ENCODE measurements at regions not wholly inside any gene's neighbourhood (a gene's known extent, or its start where the extent isn't known, plus 50 kb on each side); places are given as distances from the start of the nearest gene placed in this dataset.

- no peak overlapping the region for H2BK120ac ChIP-seq (ENCODE audit: low read depth, low read length)
- H4K20me1 ChIP-seq (ENCODE audit: insufficient read depth, low read length), result no peaks in the 10 kb centered on the region
- no peak overlapping the region for H2BK15ac ChIP-seq (ENCODE audit: low read depth, low read length)
- no peaks in the 10 kb centered on the region for H3K79me1 ChIP-seq (ENCODE audit: low read depth in 1 of 2, low read length in 2 of 2)
- no peak overlapping the region for H4K91ac ChIP-seq (ENCODE audit: insufficient read depth, low read depth, low read length)
- in situ Hi-C loops (cut with MboI; ENCODE audit: low sequenced_read_pairs) (no loop called here), dilution Hi-C loops (cut with HindIII; ENCODE audit: low sequenced_read_pairs, unreplicated experiment) (no loop called here), intact Hi-C loops (cut with micrococcal nuclease) (no loop called here)
- ChIA-PET POLR2A (ENCODE audit: unreplicated experiment) (no interaction called here), CTCF (no interaction called here)
- no peak overlapping the region for H3K9ac ChIP-seq (ENCODE audit: low read depth, low read length)
- H3K27ac ChIP-seq (ENCODE audit: insufficient read depth, low read length), result no peak overlapping the region
- H2BK5ac ChIP-seq (ENCODE audit: low read depth, low read length, poor library complexity, severe bottlenecking), result no peak overlapping the region
- H3K4ac ChIP-seq (ENCODE audit: low read depth, low read length), result no peak overlapping the region
- H3K4me1 ChIP-seq (ENCODE audit: control insufficient read depth, insufficient read depth, low read length), result no peaks in the 10 kb centered on the region
- no CpG with 5 or more reads among the region's 1 CpG for WGBS, 2 experiments (ENCODE audit: extremely low coverage in 2 of 2, insufficient read length in 1 of 2)
- H3K9me1 ChIP-seq (ENCODE audit: insufficient read depth, low read length), result no peaks in the 10 kb centered on the region
- no peaks in the 10 kb centered on the region for H3K27me3 ChIP-seq (ENCODE audit: control insufficient read depth, insufficient read depth, low read length)
- H3K4me3 ChIP-seq (ENCODE audit: insufficient read depth, low read depth, low read length), result no peak overlapping the region
- no peak overlapping the region for H2BK20ac ChIP-seq (ENCODE audit: low read depth, low read length)
- BruUV-seq (replicated peaks), result no TSS peak
- no peak overlapping the region for H2AK5ac ChIP-seq (ENCODE audit: low read depth, low read length)
- no peak overlapping the region for H3K23ac ChIP-seq (ENCODE audit: low read depth, low read length)
- H2AFZ ChIP-seq (replicated peaks; ENCODE audit: low read length, poor library complexity), result no peak overlapping the region
- H3K56ac ChIP-seq (ENCODE audit: extremely low read depth, insufficient read depth, low read length), result no peak overlapping the region
- H3K36me3 ChIP-seq (ENCODE audit: control insufficient read depth, insufficient read depth, low read length), result no peaks in the 10 kb centered on the region
- H3K18ac ChIP-seq (ENCODE audit: low read depth, low read length), result no peak overlapping the region
- H3K9me3 ChIP-seq (ENCODE audit: control insufficient read depth, insufficient read depth, low read length), result 0 out of 2 replicates have a peak, but pooled peaks cover 2% of the 10 kb centered on the region
- no peak overlapping the region for H3K14ac ChIP-seq (replicated peaks; ENCODE audit: low read depth, low read length)
- no peak overlapping the region for H4K5ac ChIP-seq (ENCODE audit: low read depth, low read length)
- ATAC-seq (ENCODE audit: low read depth) (no peak), DNase-seq (no peak)
- TF ChIP-seq MAZ (IDR thresholded peaks at IDR 0.05; ENCODE audit: borderline replicate concordance, low read depth, low read length), result no peak
- TF ChIP-seq CEBPB (IDR thresholded peaks at IDR 0.05; ENCODE audit: low read depth, low read length), result no peak
- no peak for TF ChIP-seq POLR2A (IDR thresholded peaks at IDR 0.05; ENCODE audit: low read depth, low read length)
- no peak for TF ChIP-seq CHD1 (IDR thresholded peaks at IDR 0.05; ENCODE audit: low read depth, low read length)
- no peak for TF ChIP-seq BHLHE40 (IDR thresholded peaks at IDR 0.05; ENCODE audit: low read depth, low read length)
- no peak for TF ChIP-seq RAD21 (IDR thresholded peaks at IDR 0.05; ENCODE audit: low read length)
- no peak for TF ChIP-seq CTCF (conservative IDR thresholded peaks at IDR 0.05; ENCODE audit: low read depth, low read length)
- H4K8ac ChIP-seq (ENCODE audit: low read depth in 2 of 2, low read length in 2 of 2), result no peak overlapping the region
- H2AK9ac ChIP-seq (replicated peaks; ENCODE audit: low read depth, low read length, poor library complexity), result no peak overlapping the region
- no peak overlapping the region for H3K4me2 ChIP-seq (ENCODE audit: low read depth, low read length)
Observed at GRCh38 chr9:28378231-28378630, 805.0 kb upstream of the C9orf72 start.
